ENCODE measurements at regions not wholly inside any gene's neighbourhood (a gene's known extent, or its start where the extent isn't known, plus 50 kb on each side); places are given as distances from the start of the nearest gene placed in this dataset.

DNA sequence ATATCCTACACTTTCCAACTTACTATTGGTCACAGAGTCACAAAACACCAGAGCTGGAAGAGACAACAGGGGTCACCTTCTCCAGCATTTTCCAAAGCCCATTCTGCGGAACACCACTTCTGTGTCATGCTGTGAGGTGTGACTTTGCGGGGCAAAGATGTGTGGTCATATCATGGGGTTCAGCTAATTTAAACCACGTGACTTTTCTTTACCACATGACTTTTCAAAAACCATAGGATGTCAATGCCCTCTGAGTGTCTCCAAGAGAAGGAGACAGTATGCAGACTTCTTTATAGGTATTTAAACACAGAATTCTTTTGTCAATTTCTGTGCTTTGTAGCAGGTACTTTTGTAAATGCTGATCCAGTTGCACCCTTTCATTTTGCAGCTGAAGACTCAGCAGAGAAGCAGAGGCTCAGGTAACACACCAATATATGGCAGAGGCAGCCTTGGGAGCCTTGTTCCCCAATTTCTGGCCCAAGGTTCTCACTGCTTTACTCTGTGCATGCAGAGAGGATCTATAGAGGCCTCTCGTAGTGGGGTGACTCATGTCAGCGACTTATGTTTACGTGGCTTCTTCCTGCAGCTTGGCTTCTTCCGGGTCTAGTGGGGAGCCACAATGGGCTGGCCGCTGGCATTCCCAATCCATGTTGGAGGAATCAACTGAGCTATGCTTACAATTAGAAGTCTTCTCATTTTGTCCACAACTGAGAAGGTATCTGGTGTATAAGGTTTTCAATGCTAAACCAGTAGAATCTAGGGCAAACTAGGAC lies 104.0 kb upstream of the RHOBTB1 start:
- Histone ChIP-seq H4K8ac (ENCODE audit: low read depth in 2 of 2, low read length in 2 of 2) (no peak overlapping the region), H3K79me1 (ENCODE audit: low read depth in 1 of 2, low read length in 2 of 2) (no peaks in the 10 kb centered on the region), H3K9ac (ENCODE audit: low read depth, low read length) (no peak overlapping the region), H3K36me3 (ENCODE audit: control insufficient read depth, insufficient read depth, low read length) (no peaks in the 10 kb centered on the region), H3K9me3 (ENCODE audit: control insufficient read depth, insufficient read depth, low read length) (no peaks in the 10 kb centered on the region), H4K5ac (ENCODE audit: low read depth, low read length) (no peak overlapping the region), H2AK9ac (replicated peaks; ENCODE audit: low read depth, low read length, poor library complexity) (no peak overlapping the region), H3K18ac (ENCODE audit: low read depth, low read length) (no peak overlapping the region), H3K4me1 (ENCODE audit: control insufficient read depth, insufficient read depth, low read length) (no peaks in the 10 kb centered on the region), H2AFZ (replicated peaks; ENCODE audit: low read length, poor library complexity) (no peak overlapping the region), H2BK5ac (ENCODE audit: low read depth, low read length, poor library complexity, severe bottlenecking) (no peak overlapping the region), H4K91ac (ENCODE audit: insufficient read depth, low read depth, low read length) (no peak overlapping the region), H2BK20ac (ENCODE audit: low read depth, low read length) (no peak overlapping the region), H2AK5ac (ENCODE audit: low read depth, low read length) (no peak overlapping the region), H3K27me3 (ENCODE audit: control insufficient read depth, insufficient read depth, low read length) (peaks cover 3% of the 10 kb centered on the region), H3K23ac (ENCODE audit: low read depth, low read length) (no peak overlapping the region), H4K20me1 (ENCODE audit: insufficient read depth, low read length) (no peaks in the 10 kb centered on the region), H3K9me1 (ENCODE audit: insufficient read depth, low read length) (no peaks in the 10 kb centered on the region), H2BK120ac (ENCODE audit: low read depth, low read length) (no peak overlapping the region), H3K4me2 (ENCODE audit: low read depth, low read length) (no peak overlapping the region), H3K56ac (ENCODE audit: extremely low read depth, insufficient read depth, low read length) (no peak overlapping the region), H3K27ac (ENCODE audit: insufficient read depth, low read length) (no peak overlapping the region), H3K4ac (ENCODE audit: low read depth, low read length) (no peak overlapping the region), H3K4me3 (ENCODE audit: insufficient read depth, low read depth, low read length) (no peak overlapping the region), H2BK15ac (ENCODE audit: low read depth, low read length) (no peak overlapping the region), H3K14ac (replicated peaks; ENCODE audit: low read depth, low read length) (no peak overlapping the region)
- BruUV-seq (replicated peaks) = no TSS peak
- ChIA-PET POLR2A (ENCODE audit: unreplicated experiment) (no interaction called here), CTCF (no interaction called here)
- DNase-seq = no peak
- dilution Hi-C loops (cut with HindIII; ENCODE audit: low sequenced_read_pairs, unreplicated experiment) (no loop called here), intact Hi-C loops (cut with micrococcal nuclease) (no loop called here), in situ Hi-C loops (cut with MboI; ENCODE audit: low sequenced_read_pairs) (no loop called here)
- 100% methylated on average over 1 of the region's 8 CpGs; no CpG with 5 or more reads in 1 of the 2 experiments for WGBS, 2 experiments (ENCODE audit: extremely low coverage in 2 of 2, insufficient read length in 1 of 2)
- TF ChIP-seq RFX5 (IDR thresholded peaks at IDR 0.05; ENCODE audit: low read depth, low read length) = no peak
- no peak for TF ChIP-seq FOS (IDR thresholded peaks at IDR 0.05; ENCODE audit: low read depth, low read length)
- no peak for TF ChIP-seq CHD1 (IDR thresholded peaks at IDR 0.05; ENCODE audit: low read depth, low read length)
- TF ChIP-seq, protein P1, sequence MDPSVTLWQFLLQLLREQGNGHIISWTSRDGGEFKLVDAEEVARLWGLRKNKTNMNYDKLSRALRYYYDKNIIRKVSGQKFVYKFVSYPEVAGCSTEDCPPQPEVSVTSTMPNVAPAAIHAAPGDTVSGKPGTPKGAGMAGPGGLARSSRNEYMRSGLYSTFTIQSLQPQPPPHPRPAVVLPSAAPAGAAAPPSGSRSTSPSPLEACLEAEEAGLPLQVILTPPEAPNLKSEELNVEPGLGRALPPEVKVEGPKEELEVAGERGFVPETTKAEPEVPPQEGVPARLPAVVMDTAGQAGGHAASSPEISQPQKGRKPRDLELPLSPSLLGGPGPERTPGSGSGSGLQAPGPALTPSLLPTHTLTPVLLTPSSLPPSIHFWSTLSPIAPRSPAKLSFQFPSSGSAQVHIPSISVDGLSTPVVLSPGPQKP (IDR thresholded peaks at IDR 0.05; ENCODE audit: borderline replicate concordance, low read depth, low read length) = no peak
- TF ChIP-seq SMC3 (IDR thresholded peaks at IDR 0.05; ENCODE audit: low read depth, low read length) = no peak
- TF ChIP-seq, protein P2, sequence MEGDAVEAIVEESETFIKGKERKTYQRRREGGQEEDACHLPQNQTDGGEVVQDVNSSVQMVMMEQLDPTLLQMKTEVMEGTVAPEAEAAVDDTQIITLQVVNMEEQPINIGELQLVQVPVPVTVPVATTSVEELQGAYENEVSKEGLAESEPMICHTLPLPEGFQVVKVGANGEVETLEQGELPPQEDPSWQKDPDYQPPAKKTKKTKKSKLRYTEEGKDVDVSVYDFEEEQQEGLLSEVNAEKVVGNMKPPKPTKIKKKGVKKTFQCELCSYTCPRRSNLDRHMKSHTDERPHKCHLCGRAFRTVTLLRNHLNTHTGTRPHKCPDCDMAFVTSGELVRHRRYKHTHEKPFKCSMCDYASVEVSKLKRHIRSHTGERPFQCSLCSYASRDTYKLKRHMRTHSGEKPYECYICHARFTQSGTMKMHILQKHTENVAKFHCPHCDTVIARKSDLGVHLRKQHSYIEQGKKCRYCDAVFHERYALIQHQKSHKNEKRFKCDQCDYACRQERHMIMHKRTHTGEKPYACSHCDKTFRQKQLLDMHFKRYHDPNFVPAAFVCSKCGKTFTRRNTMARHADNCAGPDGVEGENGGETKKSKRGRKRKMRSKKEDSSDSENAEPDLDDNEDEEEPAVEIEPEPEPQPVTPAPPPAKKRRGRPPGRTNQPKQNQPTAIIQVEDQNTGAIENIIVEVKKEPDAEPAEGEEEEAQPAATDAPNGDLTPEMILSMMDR (conservative IDR thresholded peaks at IDR 0.05; ENCODE audit: low read depth, low read length) = no peak
- no peak for TF ChIP-seq POLR2A (IDR thresholded peaks at IDR 0.05; ENCODE audit: low read depth, low read length)
- TF ChIP-seq RCOR1 (IDR thresholded peaks at IDR 0.05; ENCODE audit: insufficient replicate concordance, low read length) = no peak
- TF ChIP-seq NFE2L2 (IDR thresholded peaks at IDR 0.05; ENCODE audit: low read depth, low read length) = no peak
- no peak for TF ChIP-seq BHLHE40 (IDR thresholded peaks at IDR 0.05; ENCODE audit: low read depth, low read length)
- TF ChIP-seq, protein P3, sequence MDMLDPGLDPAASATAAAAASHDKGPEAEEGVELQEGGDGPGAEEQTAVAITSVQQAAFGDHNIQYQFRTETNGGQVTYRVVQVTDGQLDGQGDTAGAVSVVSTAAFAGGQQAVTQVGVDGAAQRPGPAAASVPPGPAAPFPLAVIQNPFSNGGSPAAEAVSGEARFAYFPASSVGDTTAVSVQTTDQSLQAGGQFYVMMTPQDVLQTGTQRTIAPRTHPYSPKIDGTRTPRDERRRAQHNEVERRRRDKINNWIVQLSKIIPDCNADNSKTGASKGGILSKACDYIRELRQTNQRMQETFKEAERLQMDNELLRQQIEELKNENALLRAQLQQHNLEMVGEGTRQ (IDR thresholded peaks at IDR 0.05; ENCODE audit: low read depth, low read length) = no peak; the same call in 1 of the 2 replicates
- TF ChIP-seq MAFK (IDR thresholded peaks at IDR 0.05; ENCODE audit: low read depth, low read length) = no peak
- TF ChIP-seq RAD21 (IDR thresholded peaks at IDR 0.05; ENCODE audit: low read length) = no peak
- no peak for TF ChIP-seq MXI1 (IDR thresholded peaks at IDR 0.05; ENCODE audit: borderline replicate concordance, low read depth, low read length)
- no peak for TF ChIP-seq CEBPB (IDR thresholded peaks at IDR 0.05; ENCODE audit: low read depth, low read length)
- TF ChIP-seq MAZ (IDR thresholded peaks at IDR 0.05; ENCODE audit: borderline replicate concordance, low read depth, low read length) = no peak
- ATAC-seq (ENCODE audit: low read depth) = no peak
